Glutamatergic neuron (in vitro differentiated cells): ENCODE measurements at regions not wholly inside any gene's neighbourhood (a gene's known extent, or its start where the extent isn't known, plus 50 kb on each side); places are given as distances from the start of the nearest gene placed in this dataset.

Experiments
- DNase-seq: peaks from one replicate; pipeline ENCODE4 v3.0.0; 2022
- H3K27ac Mint-ChIP-seq: one replicate; pipeline ENCODE4 v1.8.0; 2020; ENCODE audit warnings: mild to moderate bottlenecking, mixed read lengths, inconsistent platforms; ENCODE audit not compliant: unreplicated experiment
- H3K27me3 Mint-ChIP-seq: one replicate; pipeline ENCODE4 v1.8.0; 2020; ENCODE audit warnings: mild to moderate bottlenecking, moderate library complexity, mixed read lengths, inconsistent platforms; ENCODE audit not compliant: unreplicated experiment
- H3K36me3 Mint-ChIP-seq: one replicate; pipeline ENCODE4 v1.8.0; 2020; ENCODE audit warnings: mild to moderate bottlenecking, mixed read lengths, inconsistent platforms; ENCODE audit not compliant: unreplicated experiment
- H3K4me1 Mint-ChIP-seq: one replicate; pipeline ENCODE4 v1.8.0; 2020; ENCODE audit warnings: mild to moderate bottlenecking, low read depth, mixed read lengths, inconsistent platforms; ENCODE audit not compliant: unreplicated experiment
- H3K4me3 Mint-ChIP-seq: one replicate; pipeline ENCODE4 v1.8.0; 2020; ENCODE audit warnings: mild to moderate bottlenecking, mixed read lengths, inconsistent platforms; ENCODE audit not compliant: unreplicated experiment
- H3K9me3 Mint-ChIP-seq: one replicate; pipeline ENCODE4 v1.8.0; 2020; ENCODE audit warnings: mild to moderate bottlenecking, moderate library complexity, mixed read lengths, inconsistent platforms; ENCODE audit not compliant: unreplicated experiment
- TF ChIP-seq, protein P1 (sequence below): fragments of 200-600 bp; sonication (generic); IDR thresholded peaks from one replicate; pipeline ENCODE4 v1.5.0; 2021; ENCODE audit not compliant: partially characterized antibody, unreplicated experiment

DNA sequence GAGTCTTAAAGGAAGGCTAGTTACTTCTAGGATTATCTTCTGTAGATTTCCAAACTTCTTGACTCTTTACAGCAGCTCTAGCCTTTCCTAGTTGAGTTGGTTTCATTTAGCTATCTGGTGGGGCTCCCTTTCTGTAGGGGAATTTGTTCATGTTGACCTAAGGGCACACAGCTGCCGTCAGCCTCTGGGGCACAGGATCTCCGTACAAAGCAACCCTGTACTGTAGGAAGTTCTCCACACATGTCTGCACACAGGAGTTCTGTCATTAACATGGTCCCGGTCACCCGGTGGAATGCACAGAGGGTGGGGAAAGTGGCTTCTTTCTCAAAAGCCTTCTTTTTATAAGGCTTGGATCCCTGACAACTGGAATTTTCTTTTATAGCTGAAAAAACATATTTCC, 88.7 kb upstream of the TNIK start:
- no peak for DNase-seq
- no peak overlapping the region for H3K27ac Mint-ChIP-seq
- TF ChIP-seq, protein P1, sequence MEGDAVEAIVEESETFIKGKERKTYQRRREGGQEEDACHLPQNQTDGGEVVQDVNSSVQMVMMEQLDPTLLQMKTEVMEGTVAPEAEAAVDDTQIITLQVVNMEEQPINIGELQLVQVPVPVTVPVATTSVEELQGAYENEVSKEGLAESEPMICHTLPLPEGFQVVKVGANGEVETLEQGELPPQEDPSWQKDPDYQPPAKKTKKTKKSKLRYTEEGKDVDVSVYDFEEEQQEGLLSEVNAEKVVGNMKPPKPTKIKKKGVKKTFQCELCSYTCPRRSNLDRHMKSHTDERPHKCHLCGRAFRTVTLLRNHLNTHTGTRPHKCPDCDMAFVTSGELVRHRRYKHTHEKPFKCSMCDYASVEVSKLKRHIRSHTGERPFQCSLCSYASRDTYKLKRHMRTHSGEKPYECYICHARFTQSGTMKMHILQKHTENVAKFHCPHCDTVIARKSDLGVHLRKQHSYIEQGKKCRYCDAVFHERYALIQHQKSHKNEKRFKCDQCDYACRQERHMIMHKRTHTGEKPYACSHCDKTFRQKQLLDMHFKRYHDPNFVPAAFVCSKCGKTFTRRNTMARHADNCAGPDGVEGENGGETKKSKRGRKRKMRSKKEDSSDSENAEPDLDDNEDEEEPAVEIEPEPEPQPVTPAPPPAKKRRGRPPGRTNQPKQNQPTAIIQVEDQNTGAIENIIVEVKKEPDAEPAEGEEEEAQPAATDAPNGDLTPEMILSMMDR, result no peak
- H3K36me3 Mint-ChIP-seq, result no peaks in the 10 kb centered on the region
- no peaks in the 10 kb centered on the region for H3K27me3 Mint-ChIP-seq
- H3K4me3 Mint-ChIP-seq, result no peak overlapping the region
- H3K9me3 Mint-ChIP-seq, result no peaks in the 10 kb centered on the region
- no peaks in the 10 kb centered on the region for H3K4me1 Mint-ChIP-seq

- DNase-seq, result no peak
- Mint-ChIP-seq H3K4me1 (no peaks in the 10 kb centered on the region), H3K4me3 (no peak overlapping the region), H3K27me3 (no peaks in the 10 kb centered on the region), H3K9me3 (no peaks in the 10 kb centered on the region), H3K36me3 (no peaks in the 10 kb centered on the region), H3K27ac (no peak overlapping the region)
- TF ChIP-seq, protein P1, result no peak
Measured at GRCh38 chr3:171543759-171544300, 83.6 kb upstream of the TNIK start.

GRCh38 chr3:171542976-171543375, 82.8 kb upstream of the TNIK start:
- Mint-ChIP-seq H3K9me3 (no peaks in the 10 kb centered on the region), H3K4me3 (no peak overlapping the region), H3K4me1 (no peaks in the 10 kb centered on the region), H3K27ac (no peak overlapping the region), H3K36me3 (no peaks in the 10 kb centered on the region), H3K27me3 (no peaks in the 10 kb centered on the region)
- TF ChIP-seq, protein P1, result no peak
- no peak for DNase-seq

DNA sequence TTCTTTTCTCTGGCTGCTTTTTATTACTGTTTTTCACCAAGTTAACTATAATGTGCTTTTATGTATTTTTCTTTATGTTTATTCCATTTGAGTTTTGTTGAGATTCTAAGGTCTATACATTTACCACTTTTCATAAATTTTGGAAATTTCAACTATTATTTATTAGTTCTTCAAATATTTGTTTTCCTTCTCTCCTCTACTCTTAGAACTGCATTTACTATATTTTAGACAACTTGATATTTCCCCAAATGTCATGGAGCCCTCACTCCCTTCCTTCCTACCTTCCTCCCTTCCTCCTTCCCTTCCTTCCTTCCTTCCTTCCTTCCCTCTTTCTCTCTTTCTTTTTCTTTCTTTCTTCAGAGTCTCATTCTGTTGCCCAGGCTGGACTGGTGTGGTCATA, 81.4 kb upstream of the TNIK start:
- Mint-ChIP-seq H3K27ac (no peak overlapping the region), H3K9me3 (no peaks in the 10 kb centered on the region), H3K4me1 (no peaks in the 10 kb centered on the region), H3K36me3 (no peaks in the 10 kb centered on the region), H3K27me3 (no peaks in the 10 kb centered on the region), H3K4me3 (no peak overlapping the region)
- TF ChIP-seq, protein P1, result no peak
- no peak for DNase-seq

GRCh38 chr3:171541181-171541580, 81.0 kb upstream of the TNIK start:
- H3K27me3 Mint-ChIP-seq, result no peaks in the 10 kb centered on the region
- no peak for DNase-seq
- no peaks in the 10 kb centered on the region for H3K36me3 Mint-ChIP-seq
- no peak overlapping the region for H3K4me3 Mint-ChIP-seq
- no peaks in the 10 kb centered on the region for H3K4me1 Mint-ChIP-seq
- no peaks in the 10 kb centered on the region for H3K9me3 Mint-ChIP-seq
- TF ChIP-seq, protein P1, result no peak
- H3K27ac Mint-ChIP-seq, result no peak overlapping the region
